ENCODE measurements at regions not wholly inside any gene's neighbourhood (a gene's known extent, or its start where the extent isn't known, plus 50 kb on each side); places are given as distances from the start of the nearest gene placed in this dataset.

- TF ChIP-seq CTCF (IDR thresholded peaks at IDR 0.05) (no peak), EP300 (IDR thresholded peaks at IDR 0.05) (no peak), POLR2A (IDR thresholded peaks at IDR 0.05) (no peak), POLR2AphosphoS5 (IDR thresholded peaks at IDR 0.05) (no peak)
Observed at GRCh38 chr4:184280591-184281071, 63.0 kb upstream of the ENPP6 start.

Data from suprapubic skin (tissue), 4 donors.